ENCODE measurements at regions not wholly inside any gene's neighbourhood (a gene's known extent, or its start where the extent isn't known, plus 50 kb on each side); places are given as distances from the start of the nearest gene placed in this dataset.

- Mint-ChIP-seq H3K36me3 (no peaks in the 10 kb centered on the region), H3K4me3 (no peak overlapping the region), H3K27ac (no peak overlapping the region), H3K27me3 (ENCODE audit: low read depth) (no peaks in the 10 kb centered on the region), H3K9me3 (peaks cover 7% of the 10 kb centered on the region), H3K4me1 (peaks cover 13% of the 10 kb centered on the region)
- TF ChIP-seq ATF2 (CRISPR knock-in tag; IDR thresholded peaks at IDR 0.05; ENCODE audit: borderline replicate concordance, low read depth) (no peak), MXD4 (CRISPR knock-in tag; IDR thresholded peaks at IDR 0.05; ENCODE audit: borderline replicate concordance) (no peak), ZNF671 (CRISPR knock-in tag; IDR thresholded peaks at IDR 0.05) (no peak), GRHL2 (CRISPR knock-in tag; IDR thresholded peaks at IDR 0.05; ENCODE audit: insufficient replicate concordance, severe bottlenecking) (no peak), NR3C1 (CRISPR knock-in tag; conservative IDR thresholded peaks at IDR 0.05; ENCODE audit: low read depth) (no peak), CREB1 (CRISPR knock-in tag; IDR thresholded peaks at IDR 0.05) (no peak), ZNF219 (CRISPR knock-in tag; IDR thresholded peaks at IDR 0.05; ENCODE audit: borderline replicate concordance) (no peak), KAT7 (CRISPR knock-in tag; IDR thresholded peaks at IDR 0.05; ENCODE audit: borderline replicate concordance) (no peak), ELF4 (CRISPR knock-in tag; IDR thresholded peaks at IDR 0.05; ENCODE audit: low read depth) (no peak)
- ChIA-PET POLR2A (no interaction called here), CTCF (no interaction called here)
- DNase-seq (ENCODE audit: low spot score) (no peak), ATAC-seq (no peak)
These were observed 386.9 kb upstream of the FAT3 start for GRCh38 chr11:91837411-91838330.

- ChIA-PET CTCF (no interaction called here), POLR2A (no interaction called here)
- Mint-ChIP-seq H3K4me3 (no peak overlapping the region), H3K36me3 (no peaks in the 10 kb centered on the region; the same call in 1 of the 2 replicates), H3K27me3 (ENCODE audit: low read depth) (no peaks in the 10 kb centered on the region), H3K9me3 (peaks cover 28% of the 10 kb centered on the region), H3K27ac (no peak overlapping the region), H3K4me1 (peaks cover 2% of the 10 kb centered on the region; the same call in 1 of the 2 replicates)
- no peak for ATAC-seq
- TF ChIP-seq CREB1 (CRISPR knock-in tag; IDR thresholded peaks at IDR 0.05), result no peak
- DNase-seq (ENCODE audit: low spot score), result no peak
These were observed 389.5 kb upstream of the FAT3 start for GRCh38 chr11:91835051-91835560.

- no peak for ATAC-seq
- POLR2A ChIA-PET, result no interaction called here
- H3K4me3 Mint-ChIP-seq, result no peak overlapping the region
- CTCF ChIA-PET, result no interaction called here
- no peaks in the 10 kb centered on the region for H3K4me1 Mint-ChIP-seq
- TF ChIP-seq JAZF1 (CRISPR knock-in tag; IDR thresholded peaks at IDR 0.05) (no peak), IRF1 (CRISPR knock-in tag; IDR thresholded peaks at IDR 0.05) (no peak), MYBL2 (CRISPR knock-in tag; IDR thresholded peaks at IDR 0.05) (no peak), EMX1 (CRISPR knock-in tag; IDR thresholded peaks at IDR 0.05) (no peak), ZNF396 (CRISPR knock-in tag; IDR thresholded peaks at IDR 0.05; ENCODE audit: borderline replicate concordance) (no peak), ZBTB21 (CRISPR knock-in tag; IDR thresholded peaks at IDR 0.05; ENCODE audit: borderline replicate concordance) (no peak), GTF2I (CRISPR knock-in tag; conservative IDR thresholded peaks at IDR 0.05) (no peak), NR1H2 (CRISPR knock-in tag; IDR thresholded peaks at IDR 0.05) (no peak)
- no peaks in the 10 kb centered on the region for H3K27me3 Mint-ChIP-seq (ENCODE audit: low read depth)
- no peak for DNase-seq (ENCODE audit: low spot score)
- no peak overlapping the region for H3K27ac Mint-ChIP-seq
- H3K9me3 Mint-ChIP-seq, result peaks cover 29% of the 10 kb centered on the region
- no peaks in the 10 kb centered on the region; the same call in none of the 2 replicates for H3K36me3 Mint-ChIP-seq
These were observed 395.7 kb upstream of the FAT3 start for GRCh38 chr11:91828901-91829300.

- CTCF ChIA-PET, result no interaction called here
- no peak overlapping the region for H3K4me3 Mint-ChIP-seq
- H3K36me3 Mint-ChIP-seq, result no peaks in the 10 kb centered on the region; the same call in 1 of the 2 replicates
- DNase-seq (ENCODE audit: low spot score) (no peak), ATAC-seq (no peak)
- H3K9me3 Mint-ChIP-seq, result peaks cover 13% of the 10 kb centered on the region
- H3K27ac Mint-ChIP-seq, result no peak overlapping the region
- POLR2A ChIA-PET, result no interaction called here
- no peaks in the 10 kb centered on the region for H3K27me3 Mint-ChIP-seq (ENCODE audit: low read depth)
- peaks cover 9% of the 10 kb centered on the region for H3K4me1 Mint-ChIP-seq
- TF ChIP-seq ZNF532 (CRISPR knock-in tag; IDR thresholded peaks at IDR 0.05; ENCODE audit: borderline replicate concordance) (no peak), GRHL2 (CRISPR knock-in tag; IDR thresholded peaks at IDR 0.05; ENCODE audit: insufficient replicate concordance, severe bottlenecking) (no peak), E2F5 (CRISPR knock-in tag; IDR thresholded peaks at IDR 0.05) (no peak), PRRX2 (CRISPR knock-in tag; IDR thresholded peaks at IDR 0.05) (no peak), ZNF396 (CRISPR knock-in tag; IDR thresholded peaks at IDR 0.05; ENCODE audit: borderline replicate concordance) (no peak)
These were observed 398.8 kb upstream of the FAT3 start for GRCh38 chr11:91825777-91826176.
